ENCODE measurements at regions not wholly inside any gene's neighbourhood (a gene's known extent, or its start where the extent isn't known, plus 50 kb on each side); places are given as distances from the start of the nearest gene placed in this dataset.
"Not testable (repeated sequence)": the region's sequence is repeated elsewhere in the genome, so short reads cannot be mapped to it uniquely, and the experiment has no call there.

GRCh38 chr13:90591260-90591926 is 756.1 kb upstream of the MIR17HG start:
- no peak for DNase-seq

DNA sequence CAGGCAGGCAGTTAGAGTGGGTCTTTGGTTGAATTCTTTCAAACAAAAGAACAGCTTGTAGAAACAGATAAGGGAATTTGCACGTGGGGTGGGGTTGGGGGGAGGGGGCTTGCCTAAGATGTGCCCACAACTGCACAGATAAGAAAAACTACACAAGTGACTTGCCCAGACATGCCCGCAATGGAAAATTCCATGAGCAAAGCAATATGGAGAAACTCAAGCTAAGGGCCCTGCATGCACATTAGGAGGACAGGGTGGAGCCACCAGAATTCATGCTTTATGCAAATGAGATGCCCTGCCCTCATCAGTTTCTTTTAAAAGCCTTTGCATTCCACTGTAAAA is 755.6 kb upstream of the MIR17HG start:
- no peak for DNase-seq

DNA sequence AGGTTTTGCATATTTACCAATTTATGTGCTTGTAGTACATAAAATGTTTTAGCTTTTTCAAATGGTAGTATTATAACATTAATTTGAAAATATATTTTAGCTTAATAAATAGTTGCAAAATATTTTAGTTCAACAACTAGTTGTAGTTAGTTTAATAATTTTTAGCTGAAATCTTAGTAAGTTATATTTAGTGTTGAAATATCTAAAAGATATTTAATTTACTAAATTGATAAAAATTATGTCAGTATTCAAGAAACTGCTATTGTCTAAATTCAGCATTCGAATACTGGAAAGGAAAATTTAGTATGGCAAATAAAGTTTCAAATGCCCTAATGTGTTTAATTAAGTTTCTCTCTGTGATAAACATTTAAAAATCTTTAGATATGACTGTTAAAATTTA is 754.5 kb upstream of the MIR17HG start:
- no peak for DNase-seq

DNA sequence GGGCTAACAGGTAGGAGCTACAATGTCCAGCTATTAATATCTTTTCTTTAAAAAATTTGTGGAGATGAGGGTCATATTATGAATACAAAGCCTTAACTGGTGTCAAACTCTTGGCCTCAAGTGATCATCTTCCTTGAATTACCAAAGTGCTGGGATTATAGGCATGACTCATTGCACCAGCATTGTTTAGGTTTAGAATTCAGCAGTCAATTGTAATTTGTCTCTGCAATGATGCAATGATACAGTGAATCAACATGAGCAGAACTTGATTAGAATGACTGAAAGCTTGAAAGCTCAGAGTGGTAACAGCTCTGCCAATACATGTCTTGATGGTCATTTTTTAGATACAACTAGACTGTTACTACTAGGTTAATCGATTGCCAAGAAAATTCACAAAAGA is 752.8 kb upstream of the MIR17HG start:
- no peak for DNase-seq

GRCh38 chr13:90605664-90606063 is 741.8 kb upstream of the MIR17HG start:
- no peak for DNase-seq

- not testable (repeated sequence) for DNase-seq
These were observed 740.6 kb upstream of the MIR17HG start for GRCh38 chr13:90606921-90607320.

- DNase-seq = no peak
These were observed 735.1 kb upstream of the MIR17HG start for GRCh38 chr13:90612391-90612790.

DNA sequence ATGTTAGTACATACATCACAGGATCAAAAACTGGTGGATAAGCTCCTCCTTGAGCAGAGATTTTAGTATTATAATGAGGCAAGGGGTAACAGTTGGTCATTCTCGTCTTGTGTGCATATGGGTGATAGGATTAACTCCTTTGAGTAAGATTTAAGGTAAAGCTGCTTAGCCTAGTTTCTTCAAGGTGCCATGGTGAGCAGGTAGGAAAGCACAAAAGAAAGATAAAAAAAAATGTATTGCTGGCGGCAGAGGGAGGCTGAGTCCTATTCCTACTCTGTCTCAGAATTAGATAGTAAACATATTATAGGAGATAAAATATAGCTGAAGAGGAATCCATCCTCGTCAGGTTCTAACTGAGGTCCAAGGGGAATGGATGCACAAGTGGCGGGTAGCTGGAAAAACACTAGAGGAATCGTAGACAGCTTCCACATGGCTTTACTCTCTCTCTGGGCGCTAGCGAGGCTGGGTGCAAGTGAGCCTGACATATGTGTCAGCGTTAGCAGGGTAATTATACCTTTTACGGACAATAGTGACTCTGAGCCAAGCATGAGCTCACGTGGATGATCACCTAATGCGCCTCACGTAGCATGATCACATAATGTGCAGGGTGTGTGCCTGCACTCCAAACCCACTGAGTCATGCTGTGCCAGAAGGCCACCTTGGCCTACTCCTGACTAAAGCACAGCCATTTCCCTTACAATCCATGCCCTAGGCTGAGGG is 734.3 kb upstream of the MIR17HG start:
- no peak for DNase-seq

DNA sequence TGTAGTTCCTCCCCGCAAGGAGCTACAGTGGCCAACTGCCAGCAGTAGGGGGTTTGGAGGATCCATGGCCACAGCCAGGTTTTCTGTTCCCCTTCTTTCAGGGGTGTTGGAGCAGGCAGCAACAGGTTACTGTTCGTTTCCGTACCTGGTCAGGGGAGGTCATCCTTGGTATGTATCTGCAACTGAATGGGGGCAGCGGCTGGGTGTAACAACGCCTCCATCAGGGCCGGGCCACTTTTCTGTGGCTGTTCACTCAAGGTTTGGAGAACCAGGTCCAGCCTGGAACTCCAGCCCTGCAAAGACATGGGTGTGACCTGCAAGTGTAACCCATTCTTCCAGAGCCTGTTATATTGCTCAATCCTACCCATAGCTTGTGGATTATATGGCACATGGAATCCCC is 732.3 kb upstream of the MIR17HG start:
- no peak for DNase-seq

GRCh38 chr13:90615767-90616166 is 731.7 kb upstream of the MIR17HG start:
- no peak for DNase-seq

DNA sequence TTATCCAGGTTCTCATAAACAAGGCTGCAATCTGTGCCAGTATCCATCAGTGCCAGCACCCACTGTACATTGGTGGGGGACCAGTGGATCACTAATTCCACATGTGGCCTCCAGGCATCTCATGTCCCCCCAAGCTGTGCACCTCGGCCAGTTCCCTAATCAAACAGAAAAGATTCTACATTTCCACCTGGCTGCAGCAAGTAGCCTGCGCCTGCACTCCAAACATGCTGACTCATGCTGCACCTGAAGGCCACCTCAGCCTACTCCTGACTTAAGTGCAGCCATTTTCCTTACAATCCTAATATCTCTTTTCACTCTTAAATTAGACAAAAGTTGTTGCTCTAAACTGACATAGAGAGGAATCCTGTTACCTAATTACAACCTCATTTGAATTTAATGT is 729.4 kb upstream of the MIR17HG start:
- no peak for DNase-seq

DNA sequence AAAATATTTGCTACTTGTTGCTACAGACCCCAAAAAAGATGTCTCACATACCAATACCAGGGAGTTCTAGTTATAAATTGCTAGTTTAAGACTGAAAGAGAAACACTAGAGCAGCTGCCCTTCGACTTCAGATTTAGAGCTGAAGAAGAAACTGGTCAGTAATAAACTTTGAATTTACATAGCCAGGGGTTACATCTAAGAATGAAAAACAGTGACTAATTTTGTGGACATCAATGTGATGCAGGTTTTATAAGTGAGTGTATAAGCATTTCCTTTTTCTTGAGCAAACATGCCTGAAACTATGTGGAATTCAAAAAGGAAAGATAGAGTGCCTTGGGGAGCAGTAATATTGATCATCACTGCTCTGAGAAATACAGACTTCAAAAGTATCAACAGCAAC is 724.9 kb upstream of the MIR17HG start:
- no peak for DNase-seq

- DNase-seq = no peak
These were observed 724.0 kb upstream of the MIR17HG start for GRCh38 chr13:90623318-90624011.

GRCh38 chr13:90627813-90628212 is 719.7 kb upstream of the MIR17HG start:
- DNase-seq = no peak

- no peak for DNase-seq
These were observed 719.0 kb upstream of the MIR17HG start for GRCh38 chr13:90628471-90628870.

DNA sequence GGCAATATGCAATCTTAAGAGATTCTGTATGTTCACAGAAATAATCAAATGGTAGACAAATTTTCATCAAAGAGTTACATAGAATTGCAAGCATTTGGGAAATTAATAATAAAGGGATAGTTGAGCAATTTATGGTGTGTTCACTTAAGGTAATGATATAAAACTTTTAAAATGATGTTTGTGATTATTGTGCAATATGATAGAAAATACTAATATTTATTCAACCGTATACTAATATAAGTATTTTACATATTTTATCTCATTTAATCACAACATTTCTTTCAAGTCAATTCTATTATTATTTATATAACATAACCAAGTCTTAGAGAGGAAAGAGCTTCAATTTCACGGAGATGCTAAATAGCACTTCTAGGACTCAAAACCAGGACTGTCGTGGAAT is 716.8 kb upstream of the MIR17HG start:
- DNase-seq = no peak

DNA sequence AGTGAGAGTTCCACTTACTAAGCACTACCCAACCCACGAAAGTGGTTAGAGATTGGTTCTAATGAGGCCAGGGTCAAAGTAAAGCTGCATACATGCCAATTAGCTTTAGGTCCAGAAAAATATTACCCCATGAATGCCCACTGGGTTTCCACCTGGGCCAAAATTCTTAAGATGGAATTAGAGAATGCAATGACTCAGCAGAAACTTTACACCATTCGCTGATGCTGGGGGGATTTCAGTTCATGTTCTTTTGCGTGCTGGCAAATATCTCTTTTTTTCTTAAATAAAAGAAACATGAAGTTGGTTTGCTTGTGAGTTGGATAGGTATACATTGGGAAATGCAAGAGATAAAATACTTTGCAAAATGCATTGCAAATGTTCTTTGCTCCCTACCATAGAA is 715.3 kb upstream of the MIR17HG start:
- DNase-seq = no peak

- DNase-seq = no peak
These were observed 713.6 kb upstream of the MIR17HG start for GRCh38 chr13:90633849-90634248.

DNA sequence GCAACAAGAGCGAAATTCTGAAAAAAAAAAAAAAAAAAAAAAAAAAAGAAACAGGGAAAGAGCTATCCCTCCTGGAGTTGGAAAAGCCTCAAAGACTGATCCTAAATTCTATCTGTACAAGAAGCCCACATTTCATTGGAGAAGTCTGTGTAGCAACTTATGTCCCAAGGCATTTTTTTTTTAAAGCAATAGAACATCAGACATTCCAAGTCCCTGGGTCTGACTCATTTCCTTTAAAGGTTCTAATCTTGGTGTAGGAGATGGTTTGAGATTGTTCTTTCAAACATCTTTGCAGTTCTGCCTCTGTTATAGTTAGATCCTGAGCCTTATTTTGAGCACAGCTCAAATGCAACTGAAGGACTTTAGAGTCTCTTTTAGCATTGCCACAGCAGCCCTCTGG is 706.5 kb upstream of the MIR17HG start:
- DNase-seq = no peak

GRCh38 chr13:90641884-90642283 is 705.6 kb upstream of the MIR17HG start:
- no peak for DNase-seq

- DNase-seq = no peak
These were observed 701.9 kb upstream of the MIR17HG start for GRCh38 chr13:90645582-90645981.

DNA sequence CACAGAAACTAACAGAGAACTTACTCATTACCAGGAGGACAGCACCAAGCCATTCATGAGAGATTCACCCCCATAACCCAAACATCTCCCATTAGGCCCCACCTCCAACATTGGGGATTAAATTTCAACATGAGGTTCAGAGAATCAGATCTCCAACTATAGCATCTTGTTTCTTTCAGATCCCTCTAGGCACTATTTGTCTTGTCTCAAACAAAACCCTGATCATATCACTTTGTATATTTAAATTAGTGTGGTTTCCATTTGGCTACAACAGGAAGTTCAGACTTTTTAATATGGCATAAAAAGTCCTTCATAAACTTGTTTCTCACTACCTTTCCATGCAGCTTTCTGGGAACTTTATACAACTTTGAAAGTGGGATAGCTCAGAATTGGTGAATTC is 699.0 kb upstream of the MIR17HG start:
- DNase-seq = no peak

GRCh38 chr13:90652036-90652435 is 695.5 kb upstream of the MIR17HG start:
- no peak for DNase-seq

- DNase-seq = no peak
These were observed 692.5 kb upstream of the MIR17HG start for GRCh38 chr13:90654970-90655369.

Measured in right forelimb (tissue), 1 donor.